Right forelimb (tissue), 1 donor: ENCODE measurements at regions not wholly inside any gene's neighbourhood (a gene's known extent, or its start where the extent isn't known, plus 50 kb on each side); places are given as distances from the start of the nearest gene placed in this dataset.
"Not testable (repeated sequence)": the region's sequence is repeated elsewhere in the genome, so short reads cannot be mapped to it uniquely, and the experiment has no call there.

Experiments
- DNase-seq: peaks from one replicate; pipeline ENCODE4 v3.0.0-alpha.2; 2018

GRCh38 chr2:123614596-123614995 lies 410.5 kb upstream of the CNTNAP5 start:
- DNase-seq = no peak

- not testable (repeated sequence) for DNase-seq
These were observed 406.4 kb upstream of the CNTNAP5 start for GRCh38 chr2:123618642-123619041.

- DNase-seq = no peak
These were observed 400.3 kb upstream of the CNTNAP5 start for GRCh38 chr2:123624816-123625215.

GRCh38 chr2:123636232-123636631 lies 388.9 kb upstream of the CNTNAP5 start:
- DNase-seq = no peak

GRCh38 chr2:123640685-123641335 lies 384.3 kb upstream of the CNTNAP5 start:
- no peak for DNase-seq

GRCh38 chr2:123644053-123644452 lies 381.0 kb upstream of the CNTNAP5 start:
- DNase-seq = no peak

GRCh38 chr2:123648016-123648415 lies 377.1 kb upstream of the CNTNAP5 start:
- no peak for DNase-seq

- no peak for DNase-seq
These were observed 376.1 kb upstream of the CNTNAP5 start for GRCh38 chr2:123648956-123649355.

- DNase-seq = no peak
These were observed 373.9 kb upstream of the CNTNAP5 start for GRCh38 chr2:123651151-123651550.

- DNase-seq = no peak
These were observed 372.8 kb upstream of the CNTNAP5 start for GRCh38 chr2:123652320-123652719.

GRCh38 chr2:123656590-123656989 lies 368.5 kb upstream of the CNTNAP5 start:
- no peak for DNase-seq

GRCh38 chr2:123659120-123659519 lies 366.0 kb upstream of the CNTNAP5 start:
- DNase-seq = no peak

GRCh38 chr2:123670286-123670685 lies 354.8 kb upstream of the CNTNAP5 start:
- no peak for DNase-seq

- not testable (repeated sequence) for DNase-seq
These were observed 341.3 kb upstream of the CNTNAP5 start for GRCh38 chr2:123683797-123684196.

- DNase-seq = no peak
These were observed 338.0 kb upstream of the CNTNAP5 start for GRCh38 chr2:123687064-123687463.

- DNase-seq = no peak
These were observed 336.7 kb upstream of the CNTNAP5 start for GRCh38 chr2:123688231-123688940.

GRCh38 chr2:123692121-123692520 lies 333.0 kb upstream of the CNTNAP5 start:
- no peak for DNase-seq

GRCh38 chr2:123693836-123694235 lies 331.3 kb upstream of the CNTNAP5 start:
- no peak for DNase-seq

- DNase-seq = no peak
These were observed 329.7 kb upstream of the CNTNAP5 start for GRCh38 chr2:123695426-123695825.

GRCh38 chr2:123696021-123696420 lies 329.1 kb upstream of the CNTNAP5 start:
- no peak for DNase-seq

GRCh38 chr2:123696799-123697410 lies 328.2 kb upstream of the CNTNAP5 start:
- no peak for DNase-seq

- no peak for DNase-seq
These were observed 309.6 kb upstream of the CNTNAP5 start for GRCh38 chr2:123715467-123715982.

GRCh38 chr2:123717636-123718334 lies 307.3 kb upstream of the CNTNAP5 start:
- DNase-seq = no peak
